ENCODE measurements at regions not wholly inside any gene's neighbourhood (a gene's known extent, or its start where the extent isn't known, plus 50 kb on each side); places are given as distances from the start of the nearest gene placed in this dataset.

DNA sequence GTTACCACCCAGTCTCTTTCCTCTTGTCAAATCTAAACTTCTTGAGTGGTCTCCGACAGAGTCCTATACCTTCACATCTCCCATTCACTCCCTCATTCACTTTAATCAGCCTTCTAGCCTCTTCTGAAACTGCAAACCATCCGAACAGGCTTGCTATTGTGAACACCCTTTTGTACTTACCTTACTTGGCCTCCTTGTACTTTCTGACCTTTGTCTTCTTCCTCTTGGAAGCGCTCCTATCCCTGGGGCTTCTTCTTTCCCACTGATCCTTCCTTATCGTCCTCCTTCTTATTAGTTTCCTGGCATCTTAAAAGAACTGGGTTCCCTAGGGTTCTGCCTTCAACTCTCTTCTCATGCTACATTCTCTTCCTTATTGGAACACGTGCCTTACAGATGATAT, 76.9 kb upstream of the HIF1A start:
- peak overlapping the region in 1 of 2 experiments; percentile 5; a peak in 1 of 6 replicates for H3K27ac ChIP-seq
- H3K9me3 ChIP-seq = no peaks in the 10 kb centered on the region
- ATAC-seq (no peak), DNase-seq (ENCODE audit: low read depth in 1 of 2, low spot score in 1 of 2) (no peak), FAIRE-seq (no peak)
- ChIA-PET CTCF (no interaction called here), POLR2A (no interaction called here)
- TF ChIP-seq HOXA7 (CRISPR knock-in tag; IDR thresholded peaks at IDR 0.05) (no peak), EP300 (IDR thresholded peaks at IDR 0.05) (no peak), REST (IDR thresholded peaks at IDR 0.05) (no peak), PBX3 (IDR thresholded peaks at IDR 0.05) (no peak), NR3C1 (IDR thresholded peaks at IDR 0.05) (no peak), JUNB (IDR thresholded peaks at IDR 0.05) (no peak), TFCP2L1 (CRISPR knock-in tag; IDR thresholded peaks at IDR 0.05) (no peak), KDM1A (IDR thresholded peaks at IDR 0.05; ENCODE audit: low read depth) (no peak), RARB (CRISPR knock-in tag; IDR thresholded peaks at IDR 0.05) (no peak), HDAC2 (IDR thresholded peaks at IDR 0.05) (no peak), GATA3 (IDR thresholded peaks at IDR 0.05; ENCODE audit: borderline replicate concordance) (no peak), SMC3 (IDR thresholded peaks at IDR 0.05) (no peak), HOXB5 (CRISPR knock-in tag; IDR thresholded peaks at IDR 0.05) (no peak), ZNF302 (CRISPR knock-in tag; IDR thresholded peaks at IDR 0.05) (no peak), FOSL2 (IDR thresholded peaks at IDR 0.05) (no peak), FOSL2 (CRISPR knock-in tag; IDR thresholded peaks at IDR 0.05) (no peak), BCL3 (IDR thresholded peaks at IDR 0.05) (no peak), RAD21 (conservative IDR thresholded peaks at IDR 0.05 in 1 of 2, IDR thresholded peaks at IDR 0.05 in 1 of 2) (no peak), HEYL (CRISPR knock-in tag; IDR thresholded peaks at IDR 0.05) (no peak)
- TF ChIP-seq, protein P1, sequence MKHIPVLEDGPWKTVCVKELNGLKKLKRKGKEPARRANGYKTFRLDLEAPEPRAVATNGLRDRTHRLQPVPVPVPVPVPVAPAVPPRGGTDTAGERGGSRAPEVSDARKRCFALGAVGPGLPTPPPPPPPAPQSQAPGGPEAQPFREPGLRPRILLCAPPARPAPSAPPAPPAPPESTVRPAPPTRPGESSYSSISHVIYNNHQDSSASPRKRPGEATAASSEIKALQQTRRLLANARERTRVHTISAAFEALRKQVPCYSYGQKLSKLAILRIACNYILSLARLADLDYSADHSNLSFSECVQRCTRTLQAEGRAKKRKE (CRISPR knock-in tag; IDR thresholded peaks at IDR 0.05; ENCODE audit: low read depth) = no peak
- TF ChIP-seq, protein P2, sequence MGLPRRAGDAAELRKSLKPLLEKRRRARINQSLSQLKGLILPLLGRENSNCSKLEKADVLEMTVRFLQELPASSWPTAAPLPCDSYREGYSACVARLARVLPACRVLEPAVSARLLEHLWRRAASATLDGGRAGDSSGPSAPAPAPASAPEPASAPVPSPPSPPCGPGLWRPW (IDR thresholded peaks at IDR 0.05) = no peak
- peaks cover 25% of the 10 kb centered on the region for H3K4me1 ChIP-seq
- no peak overlapping the region for H3K4me2 ChIP-seq
- H3K4me3 ChIP-seq = no peak overlapping the region
- 79% methylated on average over 5 of the region's 5 CpGs for WGBS (ENCODE audit: missing lambda C conversion rate)

- peaks cover 25% of the 10 kb centered on the region for H3K4me1 ChIP-seq
- no peak overlapping the region for H3K4me3 ChIP-seq
- WGBS (ENCODE audit: missing lambda C conversion rate) = 79% methylated on average over 4 of the region's 4 CpGs
- no peak for ATAC-seq
- FAIRE-seq = no peak
- no peak overlapping the region for H3K27ac ChIP-seq
- TF ChIP-seq, protein P1 (CRISPR knock-in tag; IDR thresholded peaks at IDR 0.05; ENCODE audit: low read depth) = no peak
- TF ChIP-seq CBX2 (IDR thresholded peaks at IDR 0.05; ENCODE audit: borderline replicate concordance, low read depth) = no peak
- H3K4me2 ChIP-seq = no peak overlapping the region
- ChIA-PET POLR2A (no interaction called here), CTCF (no interaction called here)
- no peaks in the 10 kb centered on the region for H3K9me3 ChIP-seq
- no peak for DNase-seq (ENCODE audit: low read depth in 1 of 2, low spot score in 1 of 2)
Measured at GRCh38 chr14:61619494-61619893, 75.8 kb upstream of the HIF1A start.

Measured in A549 (cell line).